B cell (primary cell): ENCODE measurements at regions not wholly inside any gene's neighbourhood (a gene's known extent, or its start where the extent isn't known, plus 50 kb on each side); places are given as distances from the start of the nearest gene placed in this dataset.

Experiments used
- EZH2 ChIP-seq: IDR thresholded peaks from 2 replicates; pipeline ENCODE4 v1.6.1; 2012; ENCODE audit warnings: borderline replicate concordance, low read depth, mild to moderate bottlenecking, moderate library complexity, low read length; ENCODE audit not compliant: insufficient read depth, poor library complexity, severe bottlenecking
- TF ChIP-seq, protein P1 (sequence below): fragments of 200-600 bp; IDR thresholded peaks from one replicate; pipeline ENCODE4 v1.8.0; 2022; ENCODE audit warnings: antibody characterized with exemption, mild to moderate bottlenecking

DNA sequence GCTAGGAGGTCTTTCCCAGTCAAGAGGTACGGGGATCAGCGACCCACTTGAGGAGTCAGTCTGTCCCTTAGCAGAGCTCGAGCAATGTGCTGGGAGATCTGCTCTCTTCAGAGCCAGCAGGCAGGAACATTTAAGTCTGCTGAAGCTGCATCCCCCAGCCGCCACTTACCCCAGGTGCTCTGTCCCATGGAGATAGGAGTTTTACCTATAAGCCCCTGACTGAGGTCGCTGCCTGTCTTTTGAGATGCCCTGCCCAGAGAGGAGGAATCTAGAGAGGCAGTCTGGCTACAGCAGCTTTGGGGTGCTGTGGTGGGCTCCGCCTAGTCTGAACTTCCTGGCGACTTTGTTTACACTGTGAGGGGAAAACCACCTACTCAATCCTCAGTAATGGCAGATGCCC is 874.9 kb upstream of the FLRT2 start:
- TF ChIP-seq, protein P1, sequence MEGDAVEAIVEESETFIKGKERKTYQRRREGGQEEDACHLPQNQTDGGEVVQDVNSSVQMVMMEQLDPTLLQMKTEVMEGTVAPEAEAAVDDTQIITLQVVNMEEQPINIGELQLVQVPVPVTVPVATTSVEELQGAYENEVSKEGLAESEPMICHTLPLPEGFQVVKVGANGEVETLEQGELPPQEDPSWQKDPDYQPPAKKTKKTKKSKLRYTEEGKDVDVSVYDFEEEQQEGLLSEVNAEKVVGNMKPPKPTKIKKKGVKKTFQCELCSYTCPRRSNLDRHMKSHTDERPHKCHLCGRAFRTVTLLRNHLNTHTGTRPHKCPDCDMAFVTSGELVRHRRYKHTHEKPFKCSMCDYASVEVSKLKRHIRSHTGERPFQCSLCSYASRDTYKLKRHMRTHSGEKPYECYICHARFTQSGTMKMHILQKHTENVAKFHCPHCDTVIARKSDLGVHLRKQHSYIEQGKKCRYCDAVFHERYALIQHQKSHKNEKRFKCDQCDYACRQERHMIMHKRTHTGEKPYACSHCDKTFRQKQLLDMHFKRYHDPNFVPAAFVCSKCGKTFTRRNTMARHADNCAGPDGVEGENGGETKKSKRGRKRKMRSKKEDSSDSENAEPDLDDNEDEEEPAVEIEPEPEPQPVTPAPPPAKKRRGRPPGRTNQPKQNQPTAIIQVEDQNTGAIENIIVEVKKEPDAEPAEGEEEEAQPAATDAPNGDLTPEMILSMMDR: no peak
- no peak for TF ChIP-seq EZH2
